ENCODE measurements at regions not wholly inside any gene's neighbourhood (a gene's known extent, or its start where the extent isn't known, plus 50 kb on each side); places are given as distances from the start of the nearest gene placed in this dataset.

DNA sequence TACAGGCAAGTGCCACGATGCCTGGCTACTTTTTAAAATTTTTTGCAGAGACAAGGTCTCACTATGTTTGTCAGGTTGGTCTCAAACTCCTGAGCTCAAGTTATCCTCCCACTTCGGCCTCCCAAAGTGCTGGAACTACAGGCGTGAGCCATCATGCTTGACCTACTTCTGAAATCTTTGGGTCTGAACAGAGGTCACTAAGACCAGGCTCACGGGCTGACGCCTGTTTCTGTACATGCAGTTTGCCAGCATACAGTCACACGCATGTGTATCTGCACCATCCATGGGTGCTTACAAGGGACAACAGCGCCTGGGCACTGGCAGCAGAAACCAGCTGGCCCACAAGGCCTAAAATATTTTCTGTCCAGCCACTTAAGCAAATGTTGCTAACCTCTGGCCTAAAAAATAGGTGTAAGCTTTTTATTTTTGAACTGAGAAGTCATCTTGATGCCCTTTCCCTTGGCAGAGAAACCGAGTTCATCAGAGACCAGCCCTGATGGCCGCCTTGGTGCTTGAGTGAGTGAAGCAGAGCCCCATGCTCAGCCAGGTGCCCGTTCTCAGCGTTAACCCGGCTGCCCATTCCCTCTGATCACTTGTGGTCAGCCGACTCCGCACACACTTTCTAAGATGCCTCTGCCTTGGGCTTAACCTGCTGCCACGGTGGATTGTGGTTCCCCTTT, 425.2 kb downstream of the OCA2 start:
- TF ChIP-seq MAX (CRISPR knock-in tag; IDR thresholded peaks at IDR 0.05) (no peak), SP1 (CRISPR knock-in tag; conservative IDR thresholded peaks at IDR 0.05) (no peak), ERG (CRISPR knock-in tag; IDR thresholded peaks at IDR 0.05) (no peak), FOXP4 (CRISPR knock-in tag; IDR thresholded peaks at IDR 0.05) (no peak), JUN (CRISPR knock-in tag; IDR thresholded peaks at IDR 0.05) (no peak), ATF6 (CRISPR knock-in tag; IDR thresholded peaks at IDR 0.05) (no peak), USF2 (CRISPR knock-in tag; IDR thresholded peaks at IDR 0.05) (no peak), IRF2 (CRISPR knock-in tag; IDR thresholded peaks at IDR 0.05; ENCODE audit: borderline replicate concordance, low read depth) (no peak), NFYB (CRISPR knock-in tag; conservative IDR thresholded peaks at IDR 0.05; ENCODE audit: low read depth) (no peak), GRHL2 (CRISPR knock-in tag; IDR thresholded peaks at IDR 0.05; ENCODE audit: insufficient replicate concordance, severe bottlenecking) (no peak)
- TF ChIP-seq, protein P1, sequence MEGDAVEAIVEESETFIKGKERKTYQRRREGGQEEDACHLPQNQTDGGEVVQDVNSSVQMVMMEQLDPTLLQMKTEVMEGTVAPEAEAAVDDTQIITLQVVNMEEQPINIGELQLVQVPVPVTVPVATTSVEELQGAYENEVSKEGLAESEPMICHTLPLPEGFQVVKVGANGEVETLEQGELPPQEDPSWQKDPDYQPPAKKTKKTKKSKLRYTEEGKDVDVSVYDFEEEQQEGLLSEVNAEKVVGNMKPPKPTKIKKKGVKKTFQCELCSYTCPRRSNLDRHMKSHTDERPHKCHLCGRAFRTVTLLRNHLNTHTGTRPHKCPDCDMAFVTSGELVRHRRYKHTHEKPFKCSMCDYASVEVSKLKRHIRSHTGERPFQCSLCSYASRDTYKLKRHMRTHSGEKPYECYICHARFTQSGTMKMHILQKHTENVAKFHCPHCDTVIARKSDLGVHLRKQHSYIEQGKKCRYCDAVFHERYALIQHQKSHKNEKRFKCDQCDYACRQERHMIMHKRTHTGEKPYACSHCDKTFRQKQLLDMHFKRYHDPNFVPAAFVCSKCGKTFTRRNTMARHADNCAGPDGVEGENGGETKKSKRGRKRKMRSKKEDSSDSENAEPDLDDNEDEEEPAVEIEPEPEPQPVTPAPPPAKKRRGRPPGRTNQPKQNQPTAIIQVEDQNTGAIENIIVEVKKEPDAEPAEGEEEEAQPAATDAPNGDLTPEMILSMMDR (IDR thresholded peaks at IDR 0.05) = no peak

All from WTC11 (cell line).